ENCODE measurements at regions not wholly inside any gene's neighbourhood (a gene's known extent, or its start where the extent isn't known, plus 50 kb on each side); places are given as distances from the start of the nearest gene placed in this dataset.

DNA sequence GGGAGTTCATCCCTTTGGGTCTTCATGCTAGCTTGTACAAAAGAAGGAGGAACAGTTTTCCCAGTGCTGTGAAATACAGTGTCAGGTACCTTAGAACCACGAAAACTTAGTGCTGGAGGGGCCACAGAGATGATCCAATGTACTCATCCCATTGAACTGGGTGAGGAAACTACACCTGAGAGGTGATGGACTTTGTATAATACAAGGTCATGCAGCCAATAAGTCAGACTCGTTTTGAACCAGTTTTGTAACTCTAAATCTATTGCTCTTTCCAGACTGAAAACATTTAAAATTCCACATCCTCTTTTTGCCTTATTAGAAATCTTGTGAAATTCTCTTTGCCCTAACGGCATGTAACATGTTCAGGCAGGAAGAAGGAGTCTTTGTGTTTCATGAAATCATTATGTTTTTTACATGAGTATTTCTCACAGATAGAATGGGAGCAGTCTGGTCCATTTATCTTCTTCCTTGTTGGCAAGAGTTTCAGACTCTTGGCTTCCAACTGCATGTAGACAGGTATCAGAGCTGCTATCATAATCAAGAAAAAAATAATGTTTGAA lies 146.8 kb upstream of the FBXL7 start:
- no peak overlapping the region for H3K4me3 ChIP-seq (ENCODE audit: low read depth, low read length, poor library complexity, severe bottlenecking)
- ChIA-PET CTCF (no interaction called here), POLR2A (ENCODE audit: low non-redundant PET) (no interaction called here)
- no peaks in the 10 kb centered on the region for H3K36me3 ChIP-seq (ENCODE audit: insufficient read depth, low read length, poor library complexity, severe bottlenecking)
- no TSS peak for BruUV-seq (replicated peaks)
- no peak for DNase-seq (ENCODE audit: low spot score)
- H3K9me3 ChIP-seq (ENCODE audit: low read depth, low read length, poor library complexity, severe bottlenecking): no peaks in the 10 kb centered on the region
- no peaks in the 10 kb centered on the region for H3K27me3 ChIP-seq (replicated peaks; ENCODE audit: insufficient read depth, low read depth, low read length, poor library complexity)
- intact Hi-C loops (cut with micrococcal nuclease; ENCODE audit: unreplicated experiment): no loop called here
- no peak for TF ChIP-seq EZH2 (IDR thresholded peaks at IDR 0.05; ENCODE audit: borderline replicate concordance, low read depth, low read length, poor library complexity, severe bottlenecking)
- TF ChIP-seq, protein P1, sequence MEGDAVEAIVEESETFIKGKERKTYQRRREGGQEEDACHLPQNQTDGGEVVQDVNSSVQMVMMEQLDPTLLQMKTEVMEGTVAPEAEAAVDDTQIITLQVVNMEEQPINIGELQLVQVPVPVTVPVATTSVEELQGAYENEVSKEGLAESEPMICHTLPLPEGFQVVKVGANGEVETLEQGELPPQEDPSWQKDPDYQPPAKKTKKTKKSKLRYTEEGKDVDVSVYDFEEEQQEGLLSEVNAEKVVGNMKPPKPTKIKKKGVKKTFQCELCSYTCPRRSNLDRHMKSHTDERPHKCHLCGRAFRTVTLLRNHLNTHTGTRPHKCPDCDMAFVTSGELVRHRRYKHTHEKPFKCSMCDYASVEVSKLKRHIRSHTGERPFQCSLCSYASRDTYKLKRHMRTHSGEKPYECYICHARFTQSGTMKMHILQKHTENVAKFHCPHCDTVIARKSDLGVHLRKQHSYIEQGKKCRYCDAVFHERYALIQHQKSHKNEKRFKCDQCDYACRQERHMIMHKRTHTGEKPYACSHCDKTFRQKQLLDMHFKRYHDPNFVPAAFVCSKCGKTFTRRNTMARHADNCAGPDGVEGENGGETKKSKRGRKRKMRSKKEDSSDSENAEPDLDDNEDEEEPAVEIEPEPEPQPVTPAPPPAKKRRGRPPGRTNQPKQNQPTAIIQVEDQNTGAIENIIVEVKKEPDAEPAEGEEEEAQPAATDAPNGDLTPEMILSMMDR (conservative IDR thresholded peaks at IDR 0.05; ENCODE audit: low read depth, low read length): no peak
- H3K4me1 ChIP-seq (ENCODE audit: insufficient read depth, low read length, poor library complexity, severe bottlenecking): no peaks in the 10 kb centered on the region
- no peak overlapping the region for H3K27ac ChIP-seq (ENCODE audit: low read depth, low read length, poor library complexity, severe bottlenecking)

DNA sequence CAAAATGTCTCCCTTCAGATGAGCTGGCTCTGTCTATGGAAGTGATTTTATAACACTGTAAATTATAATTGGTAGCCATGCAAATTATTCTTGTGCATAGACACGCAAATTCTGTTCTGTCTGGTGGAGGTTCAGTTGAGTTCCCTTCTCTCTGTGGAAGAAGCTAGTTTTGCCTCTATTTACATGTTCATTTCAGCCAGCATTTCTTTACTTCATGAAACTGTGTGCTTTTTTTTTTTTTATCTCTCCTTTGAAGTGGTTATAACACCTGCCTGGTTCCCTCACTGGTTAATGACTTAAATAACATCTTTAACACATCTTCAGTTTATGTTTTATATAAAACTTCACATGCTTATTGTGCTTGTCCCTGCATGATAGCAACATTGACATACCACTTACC lies 149.4 kb upstream of the FBXL7 start:
- CTCF ChIA-PET: no interaction called here
- no peaks in the 10 kb centered on the region for H3K36me3 ChIP-seq (ENCODE audit: insufficient read depth, low read length, poor library complexity, severe bottlenecking)
- no TSS peak for BruUV-seq (replicated peaks)
- TF ChIP-seq EZH2 (IDR thresholded peaks at IDR 0.05; ENCODE audit: borderline replicate concordance, low read depth, low read length, poor library complexity, severe bottlenecking): no peak
- TF ChIP-seq, protein P1 (conservative IDR thresholded peaks at IDR 0.05; ENCODE audit: low read depth, low read length): no peak
- POLR2A ChIA-PET (ENCODE audit: low non-redundant PET): no interaction called here
- H3K4me1 ChIP-seq (ENCODE audit: insufficient read depth, low read length, poor library complexity, severe bottlenecking): no peaks in the 10 kb centered on the region
- H3K27ac ChIP-seq (ENCODE audit: low read depth, low read length, poor library complexity, severe bottlenecking): no peak overlapping the region
- no peak overlapping the region for H3K4me3 ChIP-seq (ENCODE audit: low read depth, low read length, poor library complexity, severe bottlenecking)
- H3K9me3 ChIP-seq (ENCODE audit: low read depth, low read length, poor library complexity, severe bottlenecking): no peaks in the 10 kb centered on the region
- intact Hi-C loops (cut with micrococcal nuclease; ENCODE audit: unreplicated experiment): no loop called here
- no peak for DNase-seq (ENCODE audit: low spot score)
- H3K27me3 ChIP-seq (replicated peaks; ENCODE audit: insufficient read depth, low read depth, low read length, poor library complexity): no peaks in the 10 kb centered on the region

DNA sequence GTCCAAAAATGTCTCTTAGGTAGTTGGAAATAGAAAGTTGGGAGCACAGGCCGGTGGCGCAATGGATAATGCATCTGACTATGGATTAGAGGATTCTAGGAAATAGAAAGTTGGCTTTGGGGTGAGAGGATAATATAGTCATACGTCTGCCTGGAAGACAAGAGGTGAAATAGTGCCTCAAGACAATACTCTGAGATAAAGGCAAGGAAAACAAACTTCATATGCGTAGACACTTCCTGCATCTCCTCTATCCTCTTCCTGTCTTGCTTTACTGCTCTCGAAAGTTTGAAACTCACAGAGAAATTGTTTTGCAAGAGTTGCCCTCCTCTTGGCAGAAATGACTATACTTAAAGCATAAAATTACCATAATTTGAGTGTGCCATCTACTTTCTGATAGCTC lies 153.2 kb upstream of the FBXL7 start:
- POLR2A ChIA-PET (ENCODE audit: low non-redundant PET): no interaction called here
- CTCF ChIA-PET: no interaction called here
- TF ChIP-seq EZH2 (IDR thresholded peaks at IDR 0.05; ENCODE audit: borderline replicate concordance, low read depth, low read length, poor library complexity, severe bottlenecking): no peak
- TF ChIP-seq, protein P1 (conservative IDR thresholded peaks at IDR 0.05; ENCODE audit: low read depth, low read length): no peak
- Histone ChIP-seq H3K36me3 (ENCODE audit: insufficient read depth, low read length, poor library complexity, severe bottlenecking) (no peaks in the 10 kb centered on the region), H3K9me3 (ENCODE audit: low read depth, low read length, poor library complexity, severe bottlenecking) (no peaks in the 10 kb centered on the region), H3K4me3 (ENCODE audit: low read depth, low read length, poor library complexity, severe bottlenecking) (no peak overlapping the region), H3K27ac (ENCODE audit: low read depth, low read length, poor library complexity, severe bottlenecking) (no peak overlapping the region), H3K4me1 (ENCODE audit: insufficient read depth, low read length, poor library complexity, severe bottlenecking) (no peaks in the 10 kb centered on the region), H3K27me3 (replicated peaks; ENCODE audit: insufficient read depth, low read depth, low read length, poor library complexity) (no peaks in the 10 kb centered on the region)
- BruUV-seq (replicated peaks): no TSS peak
- no peak for DNase-seq (ENCODE audit: low spot score)
- intact Hi-C loops (cut with micrococcal nuclease; ENCODE audit: unreplicated experiment): no loop called here
